PC-3 (cell line): ENCODE measurements at regions not wholly inside any gene's neighbourhood (a gene's known extent, or its start where the extent isn't known, plus 50 kb on each side); places are given as distances from the start of the nearest gene placed in this dataset.

Experiments used
- ATAC-seq: fragments of 200-7000 bp; cut with Tn5 transposase; 2 replicates; pipeline ENCODE4 v1.9.1; 2020; ENCODE audit warnings: mild to moderate bottlenecking, moderate library complexity
- BruUV-seq: library from RNA; stranded (reverse); fragments of 400-500 nt; replicated peaks from 2 replicates; lab custom pipeline; 2021; lab: Mats Ljungman, UMichigan
- CTCF ChIA-PET: fragments of 300-600 bp; sonication (Branson Sonifier 250); formaldehyde crosslinking; loops from one replicate; lab custom pipeline; 2022; ENCODE audit warnings: antibody characterized with exemption; lab: Charles Lee
- POLR2A ChIA-PET: fragments of 300-600 bp; sonication (Branson Sonifier 250); formaldehyde crosslinking; loops from one replicate; lab custom pipeline; 2022; ENCODE audit warnings: antibody characterized with exemption; ENCODE audit not compliant: unreplicated experiment; lab: Charles Lee
- DNase-seq: peaks from one replicate; pipeline ENCODE4 v3.0.0-alpha.2; 2015
- H2AFZ ChIP-seq: fragments of 300-600 bp; sonication (generic); 2 replicates; pipeline ENCODE4 v1.6.0; 2016; ENCODE audit warnings: antibody characterized with exemption, low read length
- H3F3A ChIP-seq: fragments of 300-600 bp; sonication (generic); one replicate; pipeline ENCODE4 v1.6.0; 2017; ENCODE audit warnings: antibody characterized with exemption, low read length, control low read depth, mild to moderate bottlenecking; ENCODE audit not compliant: unreplicated experiment
- H3K27ac ChIP-seq: fragments of 300-600 bp; sonication (generic); 2 replicates; pipeline ENCODE4 v1.5.1; 2016; ENCODE audit warnings: mild to moderate bottlenecking, low read length
- H3K27me3 ChIP-seq: fragments of 300-600 bp; sonication (generic); 2 replicates; pipeline ENCODE4 v1.6.1; 2016; ENCODE audit warnings: low read length, mixed read lengths
- H3K36me3 ChIP-seq: fragments of 300-600 bp; sonication (generic); 2 replicates; pipeline ENCODE4 v1.6.1; 2016; ENCODE audit warnings: low read depth, mixed run types, low read length, mixed read lengths
- H3K4me1 ChIP-seq: fragments of 300-600 bp; sonication (generic); 2 replicates; pipeline ENCODE4 v1.5.1; 2016; ENCODE audit warnings: low read length; ENCODE audit not compliant: insufficient read depth
- H3K4me2 ChIP-seq: fragments of 300-600 bp; sonication (generic); 2 replicates; pipeline ENCODE4 v1.6.0; 2016; ENCODE audit warnings: low read length
- H3K4me3 ChIP-seq: fragments of 300-600 bp; sonication (generic); 2 replicates; pipeline ENCODE4 v1.5.1; 2016; ENCODE audit warnings: mild to moderate bottlenecking, low read length, mixed read lengths
- H3K79me2 ChIP-seq: fragments of 300-600 bp; sonication (generic); 2 replicates; pipeline ENCODE4 v1.6.1; 2017; ENCODE audit warnings: low read length, mixed read lengths
- H3K9ac ChIP-seq: fragments of 300-600 bp; sonication (generic); 2 replicates; pipeline ENCODE4 v1.6.0; 2016; ENCODE audit warnings: mild to moderate bottlenecking, low read length
- H3K9me2 ChIP-seq: fragments of 300-600 bp; sonication (generic); replicated peaks from 2 replicates; pipeline ENCODE4 v1.6.1; 2016; ENCODE audit warnings: mixed run types, low read length, mixed read lengths
- H3K9me3 ChIP-seq: fragments of 300-600 bp; sonication (generic); 2 replicates; pipeline ENCODE4 v1.6.1; 2016; ENCODE audit warnings: low read length, mixed read lengths
- H4K20me1 ChIP-seq: fragments of 300-600 bp; sonication (generic); 2 replicates; pipeline ENCODE4 v1.6.1; 2016; ENCODE audit warnings: low read length, mixed read lengths
- EZH2 ChIP-seq: fragments of 300-600 bp; sonication (generic); IDR thresholded peaks from one replicate; pipeline ENCODE4 v1.6.1; 2017; ENCODE audit warnings: antibody characterized with exemption, mild to moderate bottlenecking, low read length; ENCODE audit not compliant: unreplicated experiment
- EZH2phosphoT487 ChIP-seq: fragments of 300-600 bp; sonication (generic); IDR thresholded peaks from 2 replicates; pipeline ENCODE4 v1.6.1; 2018; ENCODE audit warnings: mild to moderate bottlenecking, antibody characterized with exemption, low read length, borderline replicate concordance
- intact Hi-C: fragments of 100-400 bp; cut with micrococcal nuclease; formaldehyde crosslinking; loops from 2 replicates; pipeline ENCODE4 v1.9.0; 2023
- TF ChIP-seq, protein P1 (sequence below): fragments of 300-600 bp; sonication (generic); conservative IDR thresholded peaks from 2 replicates; pipeline ENCODE4 v1.5.1; 2017; ENCODE audit warnings: antibody characterized with exemption, low read depth, mild to moderate bottlenecking, low read length

GRCh38 chr13:61824168-61824567 is 408.5 kb upstream of the PCDH20 start:
- ChIA-PET POLR2A (no interaction called here), CTCF (no interaction called here)
- intact Hi-C loops: no loop called here
- Histone ChIP-seq H3K27me3 (no peaks in the 10 kb centered on the region), H3K4me3 (no peak overlapping the region), H3F3A (no peaks in the 10 kb centered on the region), H3K9me3 (no peaks in the 10 kb centered on the region), H3K79me2 (no peaks in the 10 kb centered on the region), H3K9me2 (no peaks in the 10 kb centered on the region), H2AFZ (no peak overlapping the region), H3K27ac (no peak overlapping the region), H3K9ac (no peak overlapping the region), H4K20me1 (no peaks in the 10 kb centered on the region), H3K4me1 (no peaks in the 10 kb centered on the region), H3K36me3 (no peaks in the 10 kb centered on the region), H3K4me2 (no peak overlapping the region)
- DNase-seq: no peak
- no TSS peak for BruUV-seq
- TF ChIP-seq, protein P1, sequence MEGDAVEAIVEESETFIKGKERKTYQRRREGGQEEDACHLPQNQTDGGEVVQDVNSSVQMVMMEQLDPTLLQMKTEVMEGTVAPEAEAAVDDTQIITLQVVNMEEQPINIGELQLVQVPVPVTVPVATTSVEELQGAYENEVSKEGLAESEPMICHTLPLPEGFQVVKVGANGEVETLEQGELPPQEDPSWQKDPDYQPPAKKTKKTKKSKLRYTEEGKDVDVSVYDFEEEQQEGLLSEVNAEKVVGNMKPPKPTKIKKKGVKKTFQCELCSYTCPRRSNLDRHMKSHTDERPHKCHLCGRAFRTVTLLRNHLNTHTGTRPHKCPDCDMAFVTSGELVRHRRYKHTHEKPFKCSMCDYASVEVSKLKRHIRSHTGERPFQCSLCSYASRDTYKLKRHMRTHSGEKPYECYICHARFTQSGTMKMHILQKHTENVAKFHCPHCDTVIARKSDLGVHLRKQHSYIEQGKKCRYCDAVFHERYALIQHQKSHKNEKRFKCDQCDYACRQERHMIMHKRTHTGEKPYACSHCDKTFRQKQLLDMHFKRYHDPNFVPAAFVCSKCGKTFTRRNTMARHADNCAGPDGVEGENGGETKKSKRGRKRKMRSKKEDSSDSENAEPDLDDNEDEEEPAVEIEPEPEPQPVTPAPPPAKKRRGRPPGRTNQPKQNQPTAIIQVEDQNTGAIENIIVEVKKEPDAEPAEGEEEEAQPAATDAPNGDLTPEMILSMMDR: no peak
- TF ChIP-seq EZH2phosphoT487 (no peak), EZH2 (no peak)
- ATAC-seq: no peak

GRCh38 chr13:61812286-61812685 is 396.6 kb upstream of the PCDH20 start:
- ChIA-PET POLR2A (no interaction called here), CTCF (no interaction called here)
- H3K4me2 ChIP-seq: no peak overlapping the region
- H3K4me1 ChIP-seq: no peaks in the 10 kb centered on the region
- ATAC-seq (no peak), DNase-seq (no peak)
- intact Hi-C loops: no loop called here
- TF ChIP-seq, protein P1: no peak
- no peak for TF ChIP-seq EZH2phosphoT487
- no peak for TF ChIP-seq EZH2
- no peaks in the 10 kb centered on the region for H4K20me1 ChIP-seq
- H3K9ac ChIP-seq: no peak overlapping the region
- H3F3A ChIP-seq: no peaks in the 10 kb centered on the region
- H3K27ac ChIP-seq: no peak overlapping the region
- no peaks in the 10 kb centered on the region for H3K9me2 ChIP-seq
- no peak overlapping the region for H2AFZ ChIP-seq
- H3K4me3 ChIP-seq: no peak overlapping the region
- H3K79me2 ChIP-seq: no peaks in the 10 kb centered on the region
- no peaks in the 10 kb centered on the region for H3K36me3 ChIP-seq
- BruUV-seq: no TSS peak
- no peaks in the 10 kb centered on the region for H3K9me3 ChIP-seq
- no peaks in the 10 kb centered on the region for H3K27me3 ChIP-seq

DNA sequence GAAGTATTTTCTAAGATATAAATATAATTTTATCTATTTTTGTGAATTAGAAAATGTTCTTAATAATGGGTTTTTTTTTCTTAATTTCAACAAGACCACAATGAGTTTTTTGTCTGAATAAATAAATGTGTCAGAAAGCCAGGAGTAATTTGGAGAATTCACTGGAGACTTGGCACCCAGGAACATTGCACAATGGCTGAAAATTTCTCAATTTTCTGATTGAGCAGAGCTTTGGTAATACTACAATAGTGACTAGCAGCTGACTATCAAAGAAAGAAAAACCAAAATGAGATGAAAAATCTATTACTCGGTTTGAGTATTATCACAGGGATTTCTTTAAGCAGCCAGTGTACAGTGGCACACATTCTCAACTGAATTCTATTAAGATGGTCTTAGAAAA is 394.4 kb upstream of the PCDH20 start:
- H3K4me2 ChIP-seq: no peak overlapping the region
- no peak for DNase-seq
- no peaks in the 10 kb centered on the region for H3F3A ChIP-seq
- ChIA-PET POLR2A (no interaction called here), CTCF (no interaction called here)
- TF ChIP-seq EZH2phosphoT487: no peak
- no peak for TF ChIP-seq EZH2
- TF ChIP-seq, protein P1: no peak
- H2AFZ ChIP-seq: no peak overlapping the region
- no peaks in the 10 kb centered on the region for H3K36me3 ChIP-seq
- no peaks in the 10 kb centered on the region for H4K20me1 ChIP-seq
- no peak overlapping the region for H3K4me3 ChIP-seq
- H3K9me2 ChIP-seq: no peaks in the 10 kb centered on the region
- no peaks in the 10 kb centered on the region for H3K27me3 ChIP-seq
- no TSS peak for BruUV-seq
- H3K27ac ChIP-seq: no peak overlapping the region
- H3K9ac ChIP-seq: no peak overlapping the region
- ATAC-seq: no peak
- intact Hi-C loops: no loop called here
- H3K79me2 ChIP-seq: no peaks in the 10 kb centered on the region
- no peaks in the 10 kb centered on the region for H3K9me3 ChIP-seq
- H3K4me1 ChIP-seq: no peaks in the 10 kb centered on the region
